Muscle of arm (tissue), 1 donor: ENCODE measurements at regions not wholly inside any gene's neighbourhood (a gene's known extent, or its start where the extent isn't known, plus 50 kb on each side); places are given as distances from the start of the nearest gene placed in this dataset.

ENCODE experiments used
- DNase-seq: peaks from one replicate; pipeline ENCODE4 v3.0.0-alpha.2; 2013

GRCh38 chr2:160672211-160672610 lies 178.6 kb upstream of the RBMS1 start:
- no peak for DNase-seq

- no peak for DNase-seq
Observed at GRCh38 chr2:160674146-160674750, 180.6 kb upstream of the RBMS1 start.

- no peak for DNase-seq
Observed at GRCh38 chr2:160679686-160680085, 186.1 kb upstream of the RBMS1 start.

GRCh38 chr2:160680294-160680693 lies 186.7 kb upstream of the RBMS1 start:
- no peak for DNase-seq

GRCh38 chr2:160680974-160681373 lies 187.4 kb upstream of the RBMS1 start:
- no peak for DNase-seq

- DNase-seq, result no peak
Observed at GRCh38 chr2:160683206-160683605, 189.6 kb upstream of the RBMS1 start.

- no peak for DNase-seq
Observed at GRCh38 chr2:160687629-160688028, 194.0 kb upstream of the RBMS1 start.

- no peak for DNase-seq
Observed at GRCh38 chr2:160689441-160689840, 195.8 kb upstream of the RBMS1 start.

- no peak for DNase-seq
Observed at GRCh38 chr2:160694221-160694620, 200.6 kb upstream of the RBMS1 start.

GRCh38 chr2:160694631-160695030 lies 201.0 kb upstream of the RBMS1 start:
- no peak for DNase-seq

GRCh38 chr2:160695402-160696086 lies 201.9 kb upstream of the RBMS1 start:
- DNase-seq, result no peak

GRCh38 chr2:160696087-160696452 lies 202.5 kb upstream of the RBMS1 start:
- no peak for DNase-seq

GRCh38 chr2:160697817-160698216 lies 204.2 kb upstream of the RBMS1 start:
- no peak for DNase-seq

- no peak for DNase-seq
Observed at GRCh38 chr2:160700021-160700814, 206.6 kb upstream of the RBMS1 start.

- DNase-seq, result no peak
Observed at GRCh38 chr2:160701822-160702221, 208.2 kb upstream of the RBMS1 start.

GRCh38 chr2:160702754-160703153 lies 209.1 kb upstream of the RBMS1 start:
- no peak for DNase-seq

GRCh38 chr2:160703648-160704585 lies 210.3 kb upstream of the RBMS1 start:
- DNase-seq, result no peak

GRCh38 chr2:160715428-160715827 lies 221.8 kb upstream of the RBMS1 start:
- no peak for DNase-seq

GRCh38 chr2:160719116-160719515 lies 225.5 kb upstream of the RBMS1 start:
- no peak for DNase-seq

- DNase-seq, result no peak
Observed at GRCh38 chr2:160720098-160720497, 226.5 kb upstream of the RBMS1 start.

- DNase-seq, result no peak
Observed at GRCh38 chr2:160721089-160722040, 227.8 kb upstream of the RBMS1 start.
